ENCODE measurements at regions not wholly inside any gene's neighbourhood (a gene's known extent, or its start where the extent isn't known, plus 50 kb on each side); places are given as distances from the start of the nearest gene placed in this dataset.

- DNase-seq, result no peak
Measured at GRCh38 chr12:105803292-105803691, 335.5 kb downstream of the NUAK1 start.

GRCh38 chr12:105804591-105805265 is 334.0 kb downstream of the NUAK1 start:
- DNase-seq, result no peak

- DNase-seq, result no peak
Measured at GRCh38 chr12:105805730-105806399, 332.9 kb downstream of the NUAK1 start.

GRCh38 chr12:105806400-105806770 is 332.4 kb downstream of the NUAK1 start:
- no peak for DNase-seq

- DNase-seq, result peak in 5 of 56 donors; percentile 2 to 23 (median 5)
Measured at GRCh38 chr12:105812366-105812765, 326.4 kb downstream of the NUAK1 start.

- no peak for DNase-seq
Measured at GRCh38 chr12:105813201-105813600, 325.6 kb downstream of the NUAK1 start.

- DNase-seq, result no peak
Measured at GRCh38 chr12:105814283-105814682, 324.5 kb downstream of the NUAK1 start.

- no peak for DNase-seq
Measured at GRCh38 chr12:105819549-105819948, 319.2 kb downstream of the NUAK1 start.

- peak in 4 of 56 donors; percentile 2 to 17 (median 6) for DNase-seq
Measured at GRCh38 chr12:105820429-105821125, 318.2 kb downstream of the NUAK1 start.

- peak in 3 of 56 donors; percentile 9 to 15 (median 11) for DNase-seq
Measured at GRCh38 chr12:105822131-105823105, 316.3 kb downstream of the NUAK1 start.

- DNase-seq, result no peak
Measured at GRCh38 chr12:105823810-105824209, 314.9 kb downstream of the NUAK1 start.

- no peak for DNase-seq
Measured at GRCh38 chr12:105825141-105825540, 313.6 kb downstream of the NUAK1 start.

GRCh38 chr12:105831372-105831771 is 307.4 kb downstream of the NUAK1 start:
- DNase-seq, result no peak

GRCh38 chr12:105832021-105832420 is 306.7 kb downstream of the NUAK1 start:
- DNase-seq, result no peak

GRCh38 chr12:105832806-105833205 is 305.9 kb downstream of the NUAK1 start:
- DNase-seq, result no peak

GRCh38 chr12:105834496-105834895 is 304.3 kb downstream of the NUAK1 start:
- no peak for DNase-seq

- no peak for DNase-seq
Measured at GRCh38 chr12:105835580-105836241, 303.0 kb downstream of the NUAK1 start.

GRCh38 chr12:105836242-105836622 is 302.5 kb downstream of the NUAK1 start:
- DNase-seq, result no peak

- no peak for DNase-seq
Measured at GRCh38 chr12:105839629-105840127, 299.1 kb downstream of the NUAK1 start.

- DNase-seq, result no peak
Measured at GRCh38 chr12:105840384-105840783, 298.4 kb downstream of the NUAK1 start.

GRCh38 chr12:105841840-105842239 is 296.9 kb downstream of the NUAK1 start:
- no peak for DNase-seq

Data from amygdala (tissue), 56 donors.